ENCODE measurements at regions not wholly inside any gene's neighbourhood (a gene's known extent, or its start where the extent isn't known, plus 50 kb on each side); places are given as distances from the start of the nearest gene placed in this dataset.

GRCh38 chr3:106209482-106209881 is 340.7 kb upstream of the CBLB start:
- H3K9me2 ChIP-seq (replicated peaks; ENCODE audit: insufficient read depth) = no peaks in the 10 kb centered on the region
- no peak overlapping the region for H2AFZ ChIP-seq
- 97% methylated on average over 1 of the region's 1 CpG for WGBS (ENCODE audit: low lambda C conversion rate, missing lambda C conversion rate)
- no peak for DNase-seq (ENCODE audit: low spot score)
- no peaks in the 10 kb centered on the region for H3K79me2 ChIP-seq
- no peaks in the 10 kb centered on the region for H4K20me1 ChIP-seq (ENCODE audit: insufficient read depth, poor library complexity, severe bottlenecking)
- no peak for TF ChIP-seq EZH2phosphoT487 (IDR thresholded peaks at IDR 0.05; ENCODE audit: low read depth, severe bottlenecking, unreplicated experiment)
- no peak for TF ChIP-seq CTCF (IDR thresholded peaks at IDR 0.05; ENCODE audit: poor library complexity)
- no peak for TF ChIP-seq EZH2 (IDR thresholded peaks at IDR 0.05; ENCODE audit: borderline replicate concordance)
- no peaks in the 10 kb centered on the region for H3K4me1 ChIP-seq (ENCODE audit: insufficient read depth)
- no peaks in the 10 kb centered on the region for H3K27me3 ChIP-seq
- no peak overlapping the region for H3K4me2 ChIP-seq
- H3K9me3 ChIP-seq (ENCODE audit: low read depth) = no peaks in the 10 kb centered on the region
- H3K27ac ChIP-seq = no peak overlapping the region
- no peaks in the 10 kb centered on the region for H3K36me3 ChIP-seq (replicated peaks; ENCODE audit: insufficient read depth, low read depth)
- H3K4me3 ChIP-seq = no peak overlapping the region

- Histone ChIP-seq H3K4me2 (no peak overlapping the region), H3K36me3 (replicated peaks; ENCODE audit: insufficient read depth, low read depth) (no peaks in the 10 kb centered on the region), H3K27me3 (no peaks in the 10 kb centered on the region), H3K79me2 (no peaks in the 10 kb centered on the region), H2AFZ (no peak overlapping the region), H4K20me1 (ENCODE audit: insufficient read depth, poor library complexity, severe bottlenecking) (no peaks in the 10 kb centered on the region), H3K4me3 (no peak overlapping the region), H3K4me1 (ENCODE audit: insufficient read depth) (no peaks in the 10 kb centered on the region), H3K27ac (no peak overlapping the region), H3K9me3 (ENCODE audit: low read depth) (no peaks in the 10 kb centered on the region), H3K9me2 (replicated peaks; ENCODE audit: insufficient read depth) (no peaks in the 10 kb centered on the region)
- 84% methylated on average over 3 of the region's 3 CpGs for WGBS (ENCODE audit: low lambda C conversion rate, missing lambda C conversion rate)
- no peak for DNase-seq (ENCODE audit: low spot score)
- TF ChIP-seq EZH2phosphoT487 (IDR thresholded peaks at IDR 0.05; ENCODE audit: low read depth, severe bottlenecking, unreplicated experiment) (no peak), EZH2 (IDR thresholded peaks at IDR 0.05; ENCODE audit: borderline replicate concordance) (no peak), CTCF (IDR thresholded peaks at IDR 0.05; ENCODE audit: poor library complexity) (no peak)
Measured at GRCh38 chr3:106210923-106211322, 342.1 kb upstream of the CBLB start.

- Histone ChIP-seq H3K79me2 (no peaks in the 10 kb centered on the region), H3K9me3 (ENCODE audit: low read depth) (no peaks in the 10 kb centered on the region), H3K4me3 (no peak overlapping the region), H3K9me2 (replicated peaks; ENCODE audit: insufficient read depth) (no peaks in the 10 kb centered on the region), H3K36me3 (replicated peaks; ENCODE audit: insufficient read depth, low read depth) (no peaks in the 10 kb centered on the region), H2AFZ (no peak overlapping the region), H3K27me3 (no peaks in the 10 kb centered on the region), H4K20me1 (ENCODE audit: insufficient read depth, poor library complexity, severe bottlenecking) (no peaks in the 10 kb centered on the region), H3K4me1 (ENCODE audit: insufficient read depth) (no peaks in the 10 kb centered on the region), H3K27ac (no peak overlapping the region), H3K4me2 (peak overlapping the region; percentile 22)
- 52% methylated on average over 1 of the region's 1 CpG for WGBS (ENCODE audit: low lambda C conversion rate, missing lambda C conversion rate)
- TF ChIP-seq CTCF (IDR thresholded peaks at IDR 0.05; ENCODE audit: poor library complexity) (no peak), EZH2phosphoT487 (IDR thresholded peaks at IDR 0.05; ENCODE audit: low read depth, severe bottlenecking, unreplicated experiment) (no peak), EZH2 (IDR thresholded peaks at IDR 0.05; ENCODE audit: borderline replicate concordance) (no peak)
- DNase-seq (ENCODE audit: low spot score) = no peak
Measured at GRCh38 chr3:106212665-106213222, 343.9 kb upstream of the CBLB start.

- H3K4me3 ChIP-seq = no peak overlapping the region
- H3K4me2 ChIP-seq = no peak overlapping the region
- H3K9me2 ChIP-seq (replicated peaks; ENCODE audit: insufficient read depth) = no peaks in the 10 kb centered on the region
- 95% methylated on average over 4 of the region's 4 CpGs for WGBS (ENCODE audit: low lambda C conversion rate, missing lambda C conversion rate)
- no peaks in the 10 kb centered on the region for H3K4me1 ChIP-seq (ENCODE audit: insufficient read depth)
- H3K9me3 ChIP-seq (ENCODE audit: low read depth) = no peaks in the 10 kb centered on the region
- no peak overlapping the region for H2AFZ ChIP-seq
- H3K36me3 ChIP-seq (replicated peaks; ENCODE audit: insufficient read depth, low read depth) = no peaks in the 10 kb centered on the region
- TF ChIP-seq EZH2phosphoT487 (IDR thresholded peaks at IDR 0.05; ENCODE audit: low read depth, severe bottlenecking, unreplicated experiment) = no peak
- TF ChIP-seq CTCF (IDR thresholded peaks at IDR 0.05; ENCODE audit: poor library complexity) = no peak
- TF ChIP-seq EZH2 (IDR thresholded peaks at IDR 0.05; ENCODE audit: borderline replicate concordance) = no peak
- no peaks in the 10 kb centered on the region for H3K27me3 ChIP-seq
- no peaks in the 10 kb centered on the region for H3K79me2 ChIP-seq
- no peak for DNase-seq (ENCODE audit: low spot score)
- no peaks in the 10 kb centered on the region for H4K20me1 ChIP-seq (ENCODE audit: insufficient read depth, poor library complexity, severe bottlenecking)
- no peak overlapping the region for H3K27ac ChIP-seq
Measured at GRCh38 chr3:106213954-106214353, 345.1 kb upstream of the CBLB start.
